ENCODE measurements at regions not wholly inside any gene's neighbourhood (a gene's known extent, or its start where the extent isn't known, plus 50 kb on each side); places are given as distances from the start of the nearest gene placed in this dataset.

DNA sequence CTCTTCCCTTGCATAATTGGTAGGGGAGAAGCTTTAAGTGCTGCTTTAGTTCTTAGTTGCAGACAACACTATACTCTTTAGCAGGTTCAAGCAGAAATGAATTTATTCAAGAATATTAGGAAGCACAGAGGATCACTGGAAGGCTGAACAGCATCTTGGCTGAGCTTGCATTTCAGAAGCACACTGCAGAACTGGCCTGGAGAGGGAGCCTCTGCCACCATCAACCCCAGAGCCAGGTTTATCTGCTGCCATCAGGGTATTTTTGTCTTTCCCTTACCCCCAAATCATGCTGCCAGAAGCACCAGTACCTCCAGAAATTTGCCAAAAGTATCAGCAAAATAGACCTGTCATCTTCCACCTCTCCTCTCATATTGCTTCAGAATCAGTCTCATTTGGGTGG, 440.7 kb downstream of the DMAC1 start:
- H4K91ac ChIP-seq (ENCODE audit: low read depth, low read length), result no peak overlapping the region
- no peak overlapping the region for H4K12ac ChIP-seq (ENCODE audit: low read depth, low read length)
- no peak overlapping the region for H3K23ac ChIP-seq (ENCODE audit: low read length)
- H3K4me2 ChIP-seq (ENCODE audit: low read length), result no peak overlapping the region
- no peak overlapping the region for H3K18ac ChIP-seq (ENCODE audit: low read length)
- no peak overlapping the region for H2BK12ac ChIP-seq (ENCODE audit: low read length)
- H3K36me3 ChIP-seq (ENCODE audit: control insufficient read depth in 1 of 2, insufficient read depth in 2 of 2, low read length in 2 of 2), result no peaks in the 10 kb centered on the region
- H3K9me3 ChIP-seq (ENCODE audit: insufficient read depth, low read depth, low read length), result no peaks in the 10 kb centered on the region
- no peak overlapping the region for H3K4ac ChIP-seq (ENCODE audit: low read depth, low read length)
- H3K79me2 ChIP-seq (ENCODE audit: control insufficient read depth, insufficient read depth, low read length, poor library complexity), result no peaks in the 10 kb centered on the region
- no peak overlapping the region for H3K14ac ChIP-seq (ENCODE audit: low read length)
- no peak overlapping the region for H3K4me3 ChIP-seq (ENCODE audit: low read depth, low read length)
- no peak overlapping the region for H2AK5ac ChIP-seq (ENCODE audit: low read length)
- H3K4me1 ChIP-seq (ENCODE audit: control insufficient read depth in 1 of 2, insufficient read depth in 2 of 2, low read length in 2 of 2), result no peaks in the 10 kb centered on the region
- no peak overlapping the region for H2BK5ac ChIP-seq (ENCODE audit: low read depth, low read length, poor library complexity)
- no peak overlapping the region for H3K27ac ChIP-seq (ENCODE audit: low read depth, low read length)
- H4K8ac ChIP-seq (ENCODE audit: low read depth, low read length), result no peak overlapping the region
- no peak overlapping the region for H2BK120ac ChIP-seq (ENCODE audit: insufficient read depth, low read length, poor library complexity)
- DNase-seq, result no peak
- H3K79me1 ChIP-seq (ENCODE audit: low read length), result no peaks in the 10 kb centered on the region
- H3K9ac ChIP-seq (ENCODE audit: low read length), result no peak overlapping the region
- no peaks in the 10 kb centered on the region for H3K27me3 ChIP-seq (ENCODE audit: insufficient read depth, low read length)
- H2AFZ ChIP-seq (ENCODE audit: insufficient read depth, low read length, poor library complexity), result no peak overlapping the region

DNA sequence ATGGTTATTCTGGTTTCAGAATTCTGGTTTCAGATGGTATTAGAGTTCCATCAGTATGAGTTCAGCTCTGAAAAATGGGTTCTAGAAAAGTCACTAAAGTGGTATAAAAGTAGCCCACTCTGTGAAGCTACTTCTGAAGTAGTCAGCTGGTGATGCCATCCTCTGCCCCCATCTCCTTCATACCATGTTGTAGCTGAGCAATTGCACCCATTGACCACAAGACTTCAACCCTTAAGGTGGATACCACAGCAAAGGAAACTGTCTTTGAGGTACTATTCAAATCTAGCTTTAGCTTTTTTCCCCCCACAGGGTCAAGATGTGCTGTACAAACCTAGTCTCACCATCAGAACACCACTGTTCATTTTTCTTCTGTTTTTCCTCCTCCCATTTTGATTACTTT, 444.9 kb downstream of the DMAC1 start:
- DNase-seq, result no peak
- Histone ChIP-seq H4K91ac (ENCODE audit: low read depth, low read length) (no peak overlapping the region), H4K12ac (ENCODE audit: low read depth, low read length) (no peak overlapping the region), H3K36me3 (ENCODE audit: control insufficient read depth in 1 of 2, insufficient read depth in 2 of 2, low read length in 2 of 2) (no peaks in the 10 kb centered on the region), H3K23ac (ENCODE audit: low read length) (no peak overlapping the region), H2BK5ac (ENCODE audit: low read depth, low read length, poor library complexity) (no peak overlapping the region), H3K18ac (ENCODE audit: low read length) (no peak overlapping the region), H3K4me1 (ENCODE audit: control insufficient read depth in 1 of 2, insufficient read depth in 2 of 2, low read length in 2 of 2) (no peaks in the 10 kb centered on the region), H3K79me2 (ENCODE audit: control insufficient read depth, insufficient read depth, low read length, poor library complexity) (no peaks in the 10 kb centered on the region), H3K79me1 (ENCODE audit: low read length) (no peaks in the 10 kb centered on the region), H3K14ac (ENCODE audit: low read length) (no peak overlapping the region), H3K4me2 (ENCODE audit: low read length) (no peak overlapping the region), H3K4me3 (ENCODE audit: low read depth, low read length) (no peak overlapping the region), H2BK120ac (ENCODE audit: insufficient read depth, low read length, poor library complexity) (no peak overlapping the region), H2BK12ac (ENCODE audit: low read length) (no peak overlapping the region), H3K27me3 (ENCODE audit: insufficient read depth, low read length) (no peaks in the 10 kb centered on the region), H3K9ac (ENCODE audit: low read length) (no peak overlapping the region), H2AK5ac (ENCODE audit: low read length) (no peak overlapping the region), H3K9me3 (ENCODE audit: insufficient read depth, low read depth, low read length) (no peaks in the 10 kb centered on the region), H4K8ac (ENCODE audit: low read depth, low read length) (no peak overlapping the region), H3K4ac (ENCODE audit: low read depth, low read length) (no peak overlapping the region), H2AFZ (ENCODE audit: insufficient read depth, low read length, poor library complexity) (no peak overlapping the region), H3K27ac (ENCODE audit: low read depth, low read length) (no peak overlapping the region)

DNA sequence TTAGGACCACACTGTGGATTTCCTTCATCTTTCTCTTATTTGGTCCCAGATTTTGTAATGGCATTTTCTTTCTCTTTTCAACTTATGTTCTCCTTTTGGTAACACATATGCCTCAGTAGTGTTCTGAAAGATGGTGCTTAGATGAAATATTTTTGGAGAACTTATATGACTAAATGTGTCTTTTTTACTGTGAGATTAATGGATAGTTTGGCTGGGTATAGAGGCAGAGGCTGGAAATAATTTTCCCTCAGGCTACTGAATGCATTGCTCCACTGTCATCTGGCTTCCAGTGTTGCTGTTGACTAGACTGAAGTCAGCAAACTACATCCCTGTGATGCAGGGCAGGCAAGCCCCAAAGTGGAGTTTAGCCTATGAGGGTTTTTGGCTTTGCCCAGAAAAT, 450.9 kb downstream of the DMAC1 start:
- no peak overlapping the region for H3K4ac ChIP-seq (ENCODE audit: low read depth, low read length)
- no peak overlapping the region for H4K8ac ChIP-seq (ENCODE audit: low read depth, low read length)
- H3K4me2 ChIP-seq (ENCODE audit: low read length), result no peak overlapping the region
- no peak overlapping the region for H3K18ac ChIP-seq (ENCODE audit: low read length)
- H4K12ac ChIP-seq (ENCODE audit: low read depth, low read length), result no peak overlapping the region
- no peaks in the 10 kb centered on the region for H3K36me3 ChIP-seq (ENCODE audit: control insufficient read depth in 1 of 2, insufficient read depth in 2 of 2, low read length in 2 of 2)
- no peak for DNase-seq
- H3K4me3 ChIP-seq (ENCODE audit: low read depth, low read length), result no peak overlapping the region
- H2BK120ac ChIP-seq (ENCODE audit: insufficient read depth, low read length, poor library complexity), result no peak overlapping the region
- H3K27me3 ChIP-seq (ENCODE audit: insufficient read depth, low read length), result no peaks in the 10 kb centered on the region
- H3K4me1 ChIP-seq (ENCODE audit: control insufficient read depth in 1 of 2, insufficient read depth in 2 of 2, low read length in 2 of 2), result no peaks in the 10 kb centered on the region
- H3K9ac ChIP-seq (ENCODE audit: low read length), result no peak overlapping the region
- no peak overlapping the region for H2AK5ac ChIP-seq (ENCODE audit: low read length)
- no peak overlapping the region for H2BK12ac ChIP-seq (ENCODE audit: low read length)
- no peak overlapping the region for H3K14ac ChIP-seq (ENCODE audit: low read length)
- H3K79me1 ChIP-seq (ENCODE audit: low read length), result no peaks in the 10 kb centered on the region
- no peak overlapping the region for H2BK5ac ChIP-seq (ENCODE audit: low read depth, low read length, poor library complexity)
- no peak overlapping the region for H3K27ac ChIP-seq (ENCODE audit: low read depth, low read length)
- no peak overlapping the region for H3K23ac ChIP-seq (ENCODE audit: low read length)
- H4K91ac ChIP-seq (ENCODE audit: low read depth, low read length), result no peak overlapping the region
- H3K9me3 ChIP-seq (ENCODE audit: insufficient read depth, low read depth, low read length), result peaks cover 3% of the 10 kb centered on the region
- no peak overlapping the region for H2AFZ ChIP-seq (ENCODE audit: insufficient read depth, low read length, poor library complexity)
- no peaks in the 10 kb centered on the region for H3K79me2 ChIP-seq (ENCODE audit: control insufficient read depth, insufficient read depth, low read length, poor library complexity)

DNA sequence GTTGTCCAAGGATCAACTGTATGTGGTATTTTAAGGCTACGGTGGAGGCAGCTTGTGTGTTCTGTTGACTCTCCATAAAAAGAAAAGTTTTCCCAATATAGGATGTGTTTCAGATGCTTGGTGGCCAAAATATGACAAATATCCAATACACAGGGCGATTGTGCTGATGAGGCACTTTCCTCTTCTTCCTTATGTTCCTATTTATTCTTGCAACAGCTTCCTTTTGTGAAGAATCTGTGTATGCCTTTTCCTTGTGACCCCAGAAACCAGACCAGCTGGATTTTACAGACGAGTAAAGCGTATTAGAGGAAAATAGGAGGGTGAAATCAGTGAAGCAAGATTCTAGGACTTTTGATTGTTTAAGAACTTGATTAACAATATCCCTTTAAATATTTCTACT, 452.0 kb downstream of the DMAC1 start:
- Histone ChIP-seq H3K9ac (ENCODE audit: low read length) (no peak overlapping the region), H2AK5ac (ENCODE audit: low read length) (no peak overlapping the region), H3K18ac (ENCODE audit: low read length) (no peak overlapping the region), H3K14ac (ENCODE audit: low read length) (no peak overlapping the region), H2BK5ac (ENCODE audit: low read depth, low read length, poor library complexity) (no peak overlapping the region), H4K8ac (ENCODE audit: low read depth, low read length) (no peak overlapping the region), H3K4me2 (ENCODE audit: low read length) (no peak overlapping the region), H2AFZ (ENCODE audit: insufficient read depth, low read length, poor library complexity) (no peak overlapping the region), H2BK12ac (ENCODE audit: low read length) (no peak overlapping the region), H3K23ac (ENCODE audit: low read length) (no peak overlapping the region), H3K79me2 (ENCODE audit: control insufficient read depth, insufficient read depth, low read length, poor library complexity) (no peaks in the 10 kb centered on the region), H3K4me1 (ENCODE audit: control insufficient read depth in 1 of 2, insufficient read depth in 2 of 2, low read length in 2 of 2) (no peaks in the 10 kb centered on the region), H3K9me3 (ENCODE audit: insufficient read depth, low read depth, low read length) (peaks cover 3% of the 10 kb centered on the region), H4K12ac (ENCODE audit: low read depth, low read length) (no peak overlapping the region), H3K79me1 (ENCODE audit: low read length) (no peaks in the 10 kb centered on the region), H3K4me3 (ENCODE audit: low read depth, low read length) (no peak overlapping the region), H3K4ac (ENCODE audit: low read depth, low read length) (no peak overlapping the region), H2BK120ac (ENCODE audit: insufficient read depth, low read length, poor library complexity) (no peak overlapping the region), H3K27me3 (ENCODE audit: insufficient read depth, low read length) (no peaks in the 10 kb centered on the region), H4K91ac (ENCODE audit: low read depth, low read length) (no peak overlapping the region), H3K27ac (ENCODE audit: low read depth, low read length) (no peak overlapping the region), H3K36me3 (ENCODE audit: control insufficient read depth in 1 of 2, insufficient read depth in 2 of 2, low read length in 2 of 2) (no peaks in the 10 kb centered on the region)
- DNase-seq, result no peak
- WGBS (ENCODE audit: extremely low coverage, insufficient coverage, insufficient read length), result no CpG with 5 or more reads among the region's 4 CpGs

DNA sequence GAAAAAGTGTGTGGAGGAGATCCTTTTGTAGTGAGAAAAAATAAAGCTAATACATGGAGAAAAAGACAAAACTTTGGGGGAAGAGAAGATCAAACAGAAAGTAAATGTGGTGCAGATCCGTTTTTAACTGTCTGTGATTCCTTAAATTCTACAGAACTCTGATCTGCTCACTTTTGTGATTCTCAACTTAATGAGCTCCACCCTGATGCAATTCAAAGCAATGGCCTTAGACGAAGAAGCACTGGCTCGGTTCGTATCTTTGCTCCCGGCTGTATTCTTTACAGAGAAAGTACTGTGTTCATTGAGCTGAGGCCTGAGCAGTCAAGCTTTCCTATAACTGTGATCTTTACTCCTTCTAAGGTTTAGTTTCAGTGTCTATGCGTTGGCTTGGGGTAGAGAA, 453.4 kb downstream of the DMAC1 start:
- H3K36me3 ChIP-seq (ENCODE audit: control insufficient read depth in 1 of 2, insufficient read depth in 2 of 2, low read length in 2 of 2), result no peaks in the 10 kb centered on the region
- no peak overlapping the region for H3K23ac ChIP-seq (ENCODE audit: low read length)
- H3K27ac ChIP-seq (ENCODE audit: low read depth, low read length), result no peak overlapping the region
- H3K14ac ChIP-seq (ENCODE audit: low read length), result no peak overlapping the region
- no peak overlapping the region for H4K12ac ChIP-seq (ENCODE audit: low read depth, low read length)
- H4K91ac ChIP-seq (ENCODE audit: low read depth, low read length), result no peak overlapping the region
- peaks cover 3% of the 10 kb centered on the region for H3K9me3 ChIP-seq (ENCODE audit: insufficient read depth, low read depth, low read length)
- H4K8ac ChIP-seq (ENCODE audit: low read depth, low read length), result no peak overlapping the region
- H2BK12ac ChIP-seq (ENCODE audit: low read length), result no peak overlapping the region
- H3K4ac ChIP-seq (ENCODE audit: low read depth, low read length), result no peak overlapping the region
- no peak overlapping the region for H2AK5ac ChIP-seq (ENCODE audit: low read length)
- no peaks in the 10 kb centered on the region for H3K79me1 ChIP-seq (ENCODE audit: low read length)
- no peak overlapping the region for H3K9ac ChIP-seq (ENCODE audit: low read length)
- no peak for DNase-seq
- no peak overlapping the region for H3K4me2 ChIP-seq (ENCODE audit: low read length)
- H3K79me2 ChIP-seq (ENCODE audit: control insufficient read depth, insufficient read depth, low read length, poor library complexity), result no peaks in the 10 kb centered on the region
- H3K4me3 ChIP-seq (ENCODE audit: low read depth, low read length), result no peak overlapping the region
- no peaks in the 10 kb centered on the region for H3K27me3 ChIP-seq (ENCODE audit: insufficient read depth, low read length)
- H2AFZ ChIP-seq (ENCODE audit: insufficient read depth, low read length, poor library complexity), result no peak overlapping the region
- no peak overlapping the region for H2BK120ac ChIP-seq (ENCODE audit: insufficient read depth, low read length, poor library complexity)
- no peak overlapping the region for H2BK5ac ChIP-seq (ENCODE audit: low read depth, low read length, poor library complexity)
- no peaks in the 10 kb centered on the region for H3K4me1 ChIP-seq (ENCODE audit: control insufficient read depth in 1 of 2, insufficient read depth in 2 of 2, low read length in 2 of 2)
- no peak overlapping the region for H3K18ac ChIP-seq (ENCODE audit: low read length)
- no CpG with 5 or more reads among the region's 6 CpGs for WGBS (ENCODE audit: extremely low coverage, insufficient coverage, insufficient read length)

All from trophoblast cell (in vitro differentiated cells and primary cell).